B cell (primary cell): ENCODE measurements at regions not wholly inside any gene's neighbourhood (a gene's known extent, or its start where the extent isn't known, plus 50 kb on each side); places are given as distances from the start of the nearest gene placed in this dataset.

Experiments
- ATAC-seq: fragments of 200-7000 bp; cut with Tn5 transposase; one replicate; pipeline ENCODE4 v1.10.0; 2021; ENCODE audit warnings: low read depth, mild to moderate bottlenecking, moderate number of reproducible peaks, moderate library complexity
- CTCF ChIA-PET: fragments of 350-600 bp; sonication (Branson Sonifier 250); formaldehyde crosslinking; loops from one replicate; lab custom pipeline; 2021; ENCODE audit warnings: antibody characterized with exemption, inconsistent platforms; lab: Charles Lee
- POLR2A ChIA-PET: fragments of 350-600 bp; sonication (Branson Sonifier 250); formaldehyde crosslinking; loops from one replicate; lab custom pipeline; 2021; ENCODE audit warnings: antibody characterized with exemption; lab: Charles Lee
- DNase-seq: peaks from one replicate; pipeline ENCODE4 v3.0.0; 2013
- H2AFZ ChIP-seq: 2 replicates; pipeline ENCODE4 v1.6.1; 2012; ENCODE audit warnings: mild to moderate bottlenecking, low read depth, low read length; ENCODE audit not compliant: insufficient read depth, poor library complexity, severe bottlenecking
- H3K27ac ChIP-seq, 2 donors: 1 replicate in 1 of 2; 2 replicates in 1 of 2; pipeline ENCODE4 v1.5.1; 2012 to 2013; ENCODE audit warnings: low read length in 2 of 2, mild to moderate bottlenecking in 2 of 2, moderate library complexity in 1 of 2
- H3K27me3 ChIP-seq, 4 experiments: fragments of 200-600 bp in 1 of 4; sonication (generic) in 1 of 4; replicated peaks in 1 of 4; 1 replicate in 2 of 4; 2 replicates in 2 of 4; pipeline versions ENCODE4 v1.6.1 to v1.7.0; 2013 to 2016; ENCODE audit warnings: low read length in 3 of 4, mild to moderate bottlenecking in 2 of 4, mixed read lengths in 1 of 4, moderate library complexity in 1 of 4; ENCODE audit not compliant: insufficient read depth in 4 of 4, control insufficient read depth in 3 of 4; ENCODE audit errors: control extremely low read depth in 1 of 4
- H3K36me3 ChIP-seq, 2 experiments: replicated peaks in 1 of 2; 1 replicate in 1 of 2; 2 replicates in 1 of 2; pipeline versions ENCODE4 v1.6.1 to v1.7.1; 2013; ENCODE audit warnings: low read length in 1 of 2; ENCODE audit not compliant: insufficient read depth in 2 of 2, control insufficient read depth in 1 of 2; ENCODE audit errors: control extremely low read depth in 1 of 2, extremely low read depth in 1 of 2
- H3K4me1 ChIP-seq, 2 donors: fragments of 200-600 bp in 1 of 2; sonication (generic) in 1 of 2; 1 replicate in 1 of 2; 2 replicates in 1 of 2; pipeline versions ENCODE4 v1.5.1 to v1.6.1; 2013 to 2017; ENCODE audit warnings: low read length in 2 of 2; ENCODE audit not compliant: control insufficient read depth in 2 of 2, insufficient read depth in 2 of 2
- H3K4me2 ChIP-seq: replicated peaks from 2 replicates; pipeline ENCODE3; 2012; ENCODE audit warnings: mild to moderate bottlenecking, low read depth, low read length; ENCODE audit not compliant: poor library complexity, severe bottlenecking
- H3K4me3 ChIP-seq, 5 experiments: fragments of 200-600 bp in 1 of 5; sonication (generic) in 1 of 5; 1 replicate in 3 of 5; 2 replicates in 2 of 5; pipeline versions ENCODE4 v1.5.1 to v1.7.0; 2011 to 2016; ENCODE audit warnings: low read length in 4 of 5, mild to moderate bottlenecking in 4 of 5, low read depth in 2 of 5, control low read depth in 1 of 5, moderate library complexity in 1 of 5; ENCODE audit not compliant: insufficient read depth in 1 of 5; ENCODE audit errors: control extremely low read depth in 1 of 5, extremely low read depth in 1 of 5
- H3K79me2 ChIP-seq: fragments of 200-600 bp; sonication (generic); one replicate; pipeline ENCODE4 v1.6.0; 2016; ENCODE audit warnings: low read length; ENCODE audit not compliant: control insufficient read depth, insufficient read depth
- H3K9ac ChIP-seq: fragments of 200-600 bp; sonication (generic); 2 replicates; pipeline ENCODE4 v1.6.1; 2017; ENCODE audit warnings: mild to moderate bottlenecking, low read length, moderate library complexity
- H3K9me3 ChIP-seq, 3 donors: one replicate each; pipeline versions ENCODE4 v1.6.1 to v1.7.1; 2013; ENCODE audit warnings: low read length in 2 of 3; ENCODE audit not compliant: control insufficient read depth in 2 of 3, insufficient read depth in 1 of 3; ENCODE audit errors: control extremely low read depth in 1 of 3
- H4K20me1 ChIP-seq: 2 replicates; pipeline ENCODE4 v1.6.0; 2012; ENCODE audit warnings: mild to moderate bottlenecking, low read length; ENCODE audit not compliant: insufficient read depth, control insufficient read depth, poor library complexity, severe bottlenecking
- H3K27ac Mint-ChIP-seq: one replicate; pipeline ENCODE4 v1.8.0; 2021; ENCODE audit warnings: mixed read lengths
- H3K27me3 Mint-ChIP-seq: one replicate; pipeline ENCODE4 v1.8.0; 2021; ENCODE audit warnings: mixed read lengths
- H3K4me1 Mint-ChIP-seq: one replicate; pipeline ENCODE4 v1.8.0; 2021; ENCODE audit warnings: mixed read lengths
- H3K4me3 Mint-ChIP-seq: one replicate; pipeline ENCODE4 v1.8.0; 2021; ENCODE audit warnings: mixed read lengths
- H3K9me3 Mint-ChIP-seq: one replicate; pipeline ENCODE4 v1.8.0; 2022; ENCODE audit warnings: mixed read lengths; ENCODE audit not compliant: insufficient read depth
- CTCF ChIP-seq: fragments of 200-600 bp; IDR thresholded peaks from one replicate; pipeline ENCODE4 v1.8.0; 2022; ENCODE audit warnings: antibody characterized with exemption, mild to moderate bottlenecking
- EZH2 ChIP-seq: IDR thresholded peaks from 2 replicates; pipeline ENCODE4 v1.6.1; 2012; ENCODE audit warnings: borderline replicate concordance, low read depth, mild to moderate bottlenecking, moderate library complexity, low read length; ENCODE audit not compliant: insufficient read depth, poor library complexity, severe bottlenecking
- WGBS: methylation state at CpG from one replicate; pipeline ENCODE4 v1.1.5; 2013; ENCODE audit warnings: missing lambda C conversion rate; ENCODE audit not compliant: insufficient coverage; 5-methylcytosine and 5-hydroxymethylcytosine counted together
- intact Hi-C: fragments of 100-400 bp; cut with micrococcal nuclease; formaldehyde crosslinking; loops from one replicate; pipeline ENCODE4 v1.10.0; 2022

GRCh38 chr10:130739016-130739756 lies 572.3 kb downstream of the TCERG1L start:
- peaks cover 0 to 19% (median 0%) of the 10 kb centered on the region in 3 donors for H3K9me3 ChIP-seq
- intact Hi-C loops: no loop called here
- ATAC-seq (no peak), DNase-seq (no peak)
- H3K4me1 ChIP-seq: no peaks in the 10 kb centered on the region
- H3K36me3 ChIP-seq: no peaks in the 10 kb centered on the region
- H3K27ac ChIP-seq: no peak overlapping the region
- CTCF ChIA-PET: no interaction called here
- H3K4me1 Mint-ChIP-seq: no peaks in the 10 kb centered on the region
- no peak overlapping the region for H3K4me3 ChIP-seq
- no peaks in the 10 kb centered on the region for H4K20me1 ChIP-seq
- no peak for TF ChIP-seq EZH2
- no peak for TF ChIP-seq CTCF
- POLR2A ChIA-PET: no interaction called here
- no peaks in the 10 kb centered on the region for H3K27me3 ChIP-seq
- H2AFZ ChIP-seq: no peak overlapping the region
- no peak overlapping the region for H3K9ac ChIP-seq
- no peaks in the 10 kb centered on the region for H3K27me3 Mint-ChIP-seq
- H3K4me3 Mint-ChIP-seq: no peak overlapping the region
- no peak overlapping the region for H3K4me2 ChIP-seq
- H3K27ac Mint-ChIP-seq: no peak overlapping the region
- H3K9me3 Mint-ChIP-seq: peaks cover 3% of the 10 kb centered on the region
- 97% methylated on average over 4 of the region's 6 CpGs for WGBS
- no peaks in the 10 kb centered on the region for H3K79me2 ChIP-seq

DNA sequence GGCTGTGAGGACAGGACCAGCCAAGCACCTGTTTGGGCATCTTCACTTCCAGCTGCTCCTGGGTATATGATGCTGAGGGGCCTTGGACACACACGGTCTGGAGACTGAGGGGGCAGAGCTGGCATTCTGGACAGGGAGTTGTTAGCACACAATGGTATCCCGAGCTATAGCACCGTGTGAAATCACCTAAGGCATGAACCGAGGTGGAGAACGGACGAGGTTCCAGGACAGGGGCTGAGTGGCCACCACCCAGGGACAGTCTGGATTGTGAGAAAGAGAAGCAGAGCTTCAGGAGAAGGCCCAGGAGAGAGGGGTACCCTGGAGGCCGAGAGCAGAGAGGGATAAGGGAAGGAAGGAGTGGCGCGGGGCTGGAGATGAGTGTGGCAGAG lies 571.8 kb downstream of the TCERG1L start:
- no peak for DNase-seq
- H3K27ac Mint-ChIP-seq: no peak overlapping the region

More for the DNA sequence above, 571.8 kb downstream of the TCERG1L start:
- H3K79me2 ChIP-seq: no peaks in the 10 kb centered on the region
- intact Hi-C loops: no loop called here
- ATAC-seq: no peak
- H3K27me3 ChIP-seq: no peaks in the 10 kb centered on the region
- ChIA-PET POLR2A (no interaction called here), CTCF (no interaction called here)
- no peaks in the 10 kb centered on the region for H3K36me3 ChIP-seq
- 76% methylated on average over 9 of the region's 9 CpGs for WGBS
- no peak overlapping the region for H3K9ac ChIP-seq
- H3K4me2 ChIP-seq: no peak overlapping the region
- Mint-ChIP-seq H3K9me3 (peaks cover 3% of the 10 kb centered on the region), H3K4me3 (no peak overlapping the region), H3K27me3 (no peaks in the 10 kb centered on the region), H3K4me1 (no peaks in the 10 kb centered on the region)
- H3K4me3 ChIP-seq: no peak overlapping the region
- TF ChIP-seq EZH2: no peak
- no peak for TF ChIP-seq CTCF
- peaks cover 0 to 15% (median 0%) of the 10 kb centered on the region in 3 donors for H3K9me3 ChIP-seq
- H2AFZ ChIP-seq: no peak overlapping the region
- H3K4me1 ChIP-seq: no peaks in the 10 kb centered on the region
- no peaks in the 10 kb centered on the region for H4K20me1 ChIP-seq
- H3K27ac ChIP-seq: no peak overlapping the region
